ENCODE measurements at regions not wholly inside any gene's neighbourhood (a gene's known extent, or its start where the extent isn't known, plus 50 kb on each side); places are given as distances from the start of the nearest gene placed in this dataset.

DNA sequence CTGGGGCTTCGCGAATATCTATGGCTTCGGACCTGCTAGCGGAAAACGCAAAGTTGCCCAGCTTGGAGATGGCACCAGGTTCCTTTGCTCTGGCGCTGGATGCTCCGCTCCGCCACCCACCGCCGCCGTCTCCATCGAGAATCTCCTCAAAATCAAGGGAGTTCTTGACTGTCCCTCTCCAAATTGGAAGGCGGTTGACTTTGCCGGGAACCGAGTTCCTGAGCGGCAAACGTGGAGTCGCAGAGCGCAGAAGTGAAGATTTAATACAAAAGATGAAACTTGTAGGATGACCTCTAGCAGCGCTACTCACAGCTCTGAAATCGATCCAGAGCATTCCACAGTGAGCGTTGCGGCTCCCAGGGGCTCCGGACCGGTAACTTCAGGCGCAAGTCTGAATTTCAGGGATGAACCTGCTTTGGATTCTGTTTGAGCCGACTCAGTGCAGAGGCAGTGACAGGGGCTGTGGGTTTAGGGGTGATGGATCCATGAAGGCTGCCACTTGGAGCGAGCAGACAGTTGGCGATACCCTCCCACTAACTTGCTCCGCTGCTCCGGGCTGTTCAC lies 1641.5 kb upstream of the C9orf72 start:
- peaks cover 2 to 13% of the 10 kb centered on the region in 2 experiments for H3K4me1 ChIP-seq (ENCODE audit: control insufficient read depth in 1 of 2, extremely low read depth in 1 of 2, insufficient read depth in 2 of 2, low read length in 2 of 2)
- Mint-ChIP-seq H3K4me1 (peaks cover 9 to 23% (median 21%) of the 10 kb centered on the region in 3 donors), H3K4me3 (peak overlapping the region in 1 of 3 donors; percentile 10), H3K27me3 (peaks cover 56 to 61% of the 10 kb centered on the region in 2 donors), H3K27ac (no peak overlapping the region), H3K9me3 (no peaks in the 10 kb centered on the region), H3K36me3 (no peaks in the 10 kb centered on the region)
- DNase-seq (no peak), ATAC-seq (replicated peaks in 1 of 4) (no peak)
- no peak overlapping the region for H3K4me3 ChIP-seq (ENCODE audit: control insufficient read depth in 1 of 2, extremely low read depth in 1 of 2, low read length in 1 of 2)
- H3K27me3 ChIP-seq (replicated peaks in 1 of 2; ENCODE audit: control insufficient read depth in 2 of 2, extremely low read depth in 1 of 2, insufficient read depth in 2 of 2, low read length in 1 of 2): peaks cover 23 to 35% of the 10 kb centered on the region in 2 experiments
- CTCF ChIA-PET: no interaction called here
- POLR2A ChIA-PET: interaction anchor here in 1 of 2 donors (0.6 kb wide), 1 partner anchor 22 kb away, joined by 3 read pairs; no protein-coding TSS in a partner anchor
- no peaks in the 10 kb centered on the region for H3K9me3 ChIP-seq
- H3K36me3 ChIP-seq (ENCODE audit: control insufficient read depth in 2 of 2, extremely low read depth in 1 of 2, insufficient read depth in 1 of 2, low read length in 1 of 2): no peaks in the 10 kb centered on the region
- H3K27ac ChIP-seq (ENCODE audit: low read length): no peak overlapping the region
- 10% methylated on average over 21 of the region's 31 CpGs for WGBS (ENCODE audit: insufficient coverage)

GRCh38 chr9:29217966-29218365 lies 1644.7 kb upstream of the C9orf72 start:
- Mint-ChIP-seq H3K4me3 (no peak overlapping the region), H3K9me3 (no peaks in the 10 kb centered on the region), H3K27ac (no peak overlapping the region), H3K27me3 (peaks cover 37 to 39% of the 10 kb centered on the region in 2 donors), H3K4me1 (peaks cover 3 to 12% (median 7%) of the 10 kb centered on the region in 3 donors), H3K36me3 (no peaks in the 10 kb centered on the region)
- no peaks in the 10 kb centered on the region for H3K9me3 ChIP-seq
- no peak overlapping the region for H3K4me3 ChIP-seq (ENCODE audit: control insufficient read depth in 1 of 2, extremely low read depth in 1 of 2, low read length in 1 of 2)
- no peak for ATAC-seq (replicated peaks in 1 of 4)
- WGBS (ENCODE audit: insufficient coverage): no CpG with 5 or more reads among the region's 1 CpG
- peaks cover 0 to 6% of the 10 kb centered on the region in 2 experiments for H3K4me1 ChIP-seq (ENCODE audit: control insufficient read depth in 1 of 2, extremely low read depth in 1 of 2, insufficient read depth in 2 of 2, low read length in 2 of 2)
- ChIA-PET POLR2A (no interaction called here), CTCF (no interaction called here)
- H3K36me3 ChIP-seq (ENCODE audit: control insufficient read depth in 2 of 2, extremely low read depth in 1 of 2, insufficient read depth in 1 of 2, low read length in 1 of 2): no peaks in the 10 kb centered on the region
- DNase-seq: no peak
- H3K27ac ChIP-seq (ENCODE audit: low read length): no peak overlapping the region
- peaks cover 16 to 21% of the 10 kb centered on the region in 2 experiments for H3K27me3 ChIP-seq (replicated peaks in 1 of 2; ENCODE audit: control insufficient read depth in 2 of 2, extremely low read depth in 1 of 2, insufficient read depth in 2 of 2, low read length in 1 of 2)

DNA sequence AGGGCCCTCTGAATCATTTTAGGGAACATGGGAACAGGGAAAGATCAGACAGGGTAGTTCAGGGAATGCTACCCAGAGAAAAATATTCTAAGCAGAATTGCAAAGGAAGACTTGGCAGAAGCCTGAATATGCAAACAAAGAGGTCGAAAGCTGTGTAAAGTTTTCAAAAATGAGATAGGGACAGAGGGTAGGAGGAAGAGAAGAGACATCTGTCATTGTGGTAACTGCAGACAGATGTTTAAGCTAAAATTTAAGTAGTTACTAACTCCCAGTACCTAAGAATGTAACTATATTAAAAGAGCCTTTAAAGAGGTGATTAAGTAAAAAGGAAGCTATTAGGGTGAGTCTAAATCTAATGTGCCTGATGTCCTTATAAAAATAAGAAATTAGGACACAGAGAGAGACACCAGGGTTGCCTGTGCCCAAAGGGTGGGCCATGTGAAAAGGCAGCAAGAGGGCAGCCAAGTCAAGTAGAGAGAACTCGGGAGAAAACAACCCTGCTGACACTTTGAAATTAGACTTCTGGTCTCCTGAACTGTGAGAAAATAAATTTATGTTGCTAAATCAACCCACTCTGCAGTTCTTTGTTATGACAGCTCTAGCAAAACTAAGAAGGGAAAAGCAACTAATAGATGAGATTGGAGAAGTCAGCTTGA lies 1647.4 kb upstream of the C9orf72 start:
- no peak for ATAC-seq (replicated peaks in 1 of 4)
- DNase-seq: no peak
- peaks cover 0 to 3% of the 10 kb centered on the region in 2 experiments for H3K27me3 ChIP-seq (replicated peaks in 1 of 2; ENCODE audit: control insufficient read depth in 2 of 2, extremely low read depth in 1 of 2, insufficient read depth in 2 of 2, low read length in 1 of 2)
- no peaks in the 10 kb centered on the region for H3K36me3 ChIP-seq (ENCODE audit: control insufficient read depth in 2 of 2, extremely low read depth in 1 of 2, insufficient read depth in 1 of 2, low read length in 1 of 2)
- no peaks in the 10 kb centered on the region for H3K9me3 Mint-ChIP-seq
- H3K4me1 Mint-ChIP-seq: no peaks in the 10 kb centered on the region
- no peaks in the 10 kb centered on the region for H3K4me1 ChIP-seq (ENCODE audit: control insufficient read depth in 1 of 2, extremely low read depth in 1 of 2, insufficient read depth in 2 of 2, low read length in 2 of 2)
- H3K27ac ChIP-seq (ENCODE audit: low read length): no peak overlapping the region
- ChIA-PET CTCF (no interaction called here), POLR2A (no interaction called here)
- no peaks in the 10 kb centered on the region for H3K36me3 Mint-ChIP-seq
- no peak overlapping the region for H3K4me3 Mint-ChIP-seq
- H3K27me3 Mint-ChIP-seq: peaks cover 12 to 15% of the 10 kb centered on the region in 2 donors
- H3K27ac Mint-ChIP-seq: no peak overlapping the region
- no peak overlapping the region for H3K4me3 ChIP-seq (ENCODE audit: control insufficient read depth in 1 of 2, extremely low read depth in 1 of 2, low read length in 1 of 2)
- no CpG with 5 or more reads among the region's 2 CpGs for WGBS (ENCODE audit: insufficient coverage)
- H3K9me3 ChIP-seq: no peaks in the 10 kb centered on the region

DNA sequence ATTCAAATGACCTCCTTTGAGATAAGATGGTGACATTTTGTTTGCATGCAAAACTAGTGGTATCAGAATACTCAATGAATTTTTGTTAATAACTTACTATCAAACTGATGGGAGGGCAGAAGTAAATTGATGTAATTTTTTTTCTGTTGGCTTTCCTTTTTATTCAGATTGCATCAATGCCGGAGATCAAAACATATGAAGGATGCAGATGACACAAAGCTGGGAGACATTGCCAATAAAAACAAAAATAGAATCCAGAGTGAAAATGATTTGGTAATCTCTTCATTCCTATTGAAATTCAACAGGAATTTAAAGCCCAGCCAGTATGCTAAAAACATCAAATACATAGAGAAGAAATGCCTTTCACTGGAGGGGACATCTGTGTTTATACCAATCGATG lies 1655.3 kb upstream of the C9orf72 start:
- ATAC-seq (replicated peaks in 1 of 4) (no peak), DNase-seq (no peak)
- Mint-ChIP-seq H3K9me3 (peaks cover 5 to 10% (median 6%) of the 10 kb centered on the region in 3 donors), H3K4me3 (no peak overlapping the region), H3K4me1 (no peaks in the 10 kb centered on the region), H3K36me3 (no peaks in the 10 kb centered on the region), H3K27me3 (no peaks in the 10 kb centered on the region), H3K27ac (no peak overlapping the region)
- no peak overlapping the region for H3K4me3 ChIP-seq (ENCODE audit: control insufficient read depth in 1 of 2, extremely low read depth in 1 of 2, low read length in 1 of 2)
- no peaks in the 10 kb centered on the region for H3K27me3 ChIP-seq (replicated peaks in 1 of 2; ENCODE audit: control insufficient read depth in 2 of 2, extremely low read depth in 1 of 2, insufficient read depth in 2 of 2, low read length in 1 of 2)
- no peaks in the 10 kb centered on the region for H3K4me1 ChIP-seq (ENCODE audit: control insufficient read depth in 1 of 2, extremely low read depth in 1 of 2, insufficient read depth in 2 of 2, low read length in 2 of 2)
- no peaks in the 10 kb centered on the region for H3K36me3 ChIP-seq (ENCODE audit: control insufficient read depth in 2 of 2, extremely low read depth in 1 of 2, insufficient read depth in 1 of 2, low read length in 1 of 2)
- POLR2A ChIA-PET: no interaction called here
- no peak overlapping the region for H3K27ac ChIP-seq (ENCODE audit: low read length)
- H3K9me3 ChIP-seq: no peaks in the 10 kb centered on the region
- CTCF ChIA-PET: no interaction called here
- WGBS (ENCODE audit: insufficient coverage): no CpG with 5 or more reads among the region's 2 CpGs

GRCh38 chr9:29230931-29231330 lies 1657.7 kb upstream of the C9orf72 start:
- no peak overlapping the region for H3K4me3 ChIP-seq (ENCODE audit: control insufficient read depth in 1 of 2, extremely low read depth in 1 of 2, low read length in 1 of 2)
- Mint-ChIP-seq H3K4me3 (no peak overlapping the region), H3K4me1 (no peaks in the 10 kb centered on the region), H3K36me3 (no peaks in the 10 kb centered on the region), H3K9me3 (peaks cover 5 to 10% (median 6%) of the 10 kb centered on the region in 3 donors), H3K27me3 (no peaks in the 10 kb centered on the region), H3K27ac (no peak overlapping the region)
- no peaks in the 10 kb centered on the region for H3K27me3 ChIP-seq (replicated peaks in 1 of 2; ENCODE audit: control insufficient read depth in 2 of 2, extremely low read depth in 1 of 2, insufficient read depth in 2 of 2, low read length in 1 of 2)
- H3K27ac ChIP-seq (ENCODE audit: low read length): no peak overlapping the region
- CTCF ChIA-PET: no interaction called here
- POLR2A ChIA-PET: interaction anchor here in 1 of 2 donors (0.6 kb wide), 1 partner anchor 359 kb away, joined by 4 read pairs; no protein-coding TSS in a partner anchor
- H3K4me1 ChIP-seq (ENCODE audit: control insufficient read depth in 1 of 2, extremely low read depth in 1 of 2, insufficient read depth in 2 of 2, low read length in 2 of 2): no peaks in the 10 kb centered on the region
- H3K36me3 ChIP-seq (ENCODE audit: control insufficient read depth in 2 of 2, extremely low read depth in 1 of 2, insufficient read depth in 1 of 2, low read length in 1 of 2): no peaks in the 10 kb centered on the region
- WGBS (ENCODE audit: insufficient coverage): no CpG with 5 or more reads among the region's 2 CpGs
- no peaks in the 10 kb centered on the region for H3K9me3 ChIP-seq
- DNase-seq (no peak), ATAC-seq (replicated peaks in 1 of 4) (no peak)

- Histone ChIP-seq H3K9me3 (no peaks in the 10 kb centered on the region), H3K4me1 (ENCODE audit: control insufficient read depth in 1 of 2, extremely low read depth in 1 of 2, insufficient read depth in 2 of 2, low read length in 2 of 2) (no peaks in the 10 kb centered on the region), H3K27me3 (replicated peaks in 1 of 2; ENCODE audit: control insufficient read depth in 2 of 2, extremely low read depth in 1 of 2, insufficient read depth in 2 of 2, low read length in 1 of 2) (no peaks in the 10 kb centered on the region), H3K4me3 (ENCODE audit: control insufficient read depth in 1 of 2, extremely low read depth in 1 of 2, low read length in 1 of 2) (no peak overlapping the region), H3K36me3 (ENCODE audit: control insufficient read depth in 2 of 2, extremely low read depth in 1 of 2, insufficient read depth in 1 of 2, low read length in 1 of 2) (no peaks in the 10 kb centered on the region), H3K27ac (ENCODE audit: low read length) (no peak overlapping the region)
- Mint-ChIP-seq H3K27ac (no peak overlapping the region), H3K9me3 (peaks cover 5 to 7% (median 6%) of the 10 kb centered on the region in 3 donors), H3K4me1 (no peaks in the 10 kb centered on the region), H3K36me3 (no peaks in the 10 kb centered on the region), H3K4me3 (no peak overlapping the region), H3K27me3 (no peaks in the 10 kb centered on the region)
- 60% methylated on average over 1 of the region's 2 CpGs for WGBS (ENCODE audit: insufficient coverage)
- ChIA-PET CTCF (no interaction called here), POLR2A (no interaction called here)
- DNase-seq: no peak
- ATAC-seq (replicated peaks in 1 of 4): no peak
These were observed 1659.9 kb upstream of the C9orf72 start for GRCh38 chr9:29233193-29233592.

Data from T-cell (primary cell).